HG03442 (cell line): ENCODE measurements at regions not wholly inside any gene's neighbourhood (a gene's known extent, or its start where the extent isn't known, plus 50 kb on each side); places are given as distances from the start of the nearest gene placed in this dataset.
A peak's percentile ranks its signal among the peaks of the same experiment; 100 is the strongest.
"Not testable (repeated sequence)": the region's sequence is repeated elsewhere in the genome, so short reads cannot be mapped to it uniquely, and the experiment has no call there.

ENCODE experiments used
- ATAC-seq: cut with Tn5 transposase; IDR thresholded peaks from one replicate; pipeline ENCODE4 v1.9.1; 2021; ENCODE audit warnings: mild to moderate bottlenecking, moderate library complexity; ENCODE audit not compliant: unreplicated experiment

DNA sequence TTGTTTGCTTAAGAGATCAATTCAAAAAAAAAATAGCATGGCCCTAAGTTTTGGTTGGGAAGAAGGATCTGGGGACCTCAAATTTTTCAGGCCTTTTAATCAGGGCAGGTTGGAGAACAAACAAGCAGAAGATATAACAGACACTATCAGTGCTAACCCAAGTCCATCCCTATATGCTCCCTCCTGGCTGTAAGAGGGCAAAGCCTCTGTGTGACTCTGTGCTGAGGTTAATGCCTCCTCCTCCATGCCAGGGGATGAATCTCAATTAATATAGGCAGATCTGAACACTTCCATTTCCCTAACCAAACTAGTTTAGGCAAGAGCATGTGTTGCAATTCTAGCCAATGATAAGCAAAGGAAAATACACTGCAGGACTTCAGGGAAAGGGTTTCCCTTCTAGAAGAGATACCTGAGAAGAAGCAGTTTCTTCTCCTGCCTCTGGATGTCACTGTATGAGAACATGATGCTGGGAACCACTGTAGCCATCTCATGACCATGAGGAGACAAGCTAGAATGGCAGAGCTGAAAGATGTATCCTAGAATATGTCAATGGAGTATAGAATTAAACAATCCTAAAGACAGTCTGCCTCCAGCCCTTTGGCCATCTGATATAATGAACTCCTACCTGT lies 76.0 kb downstream of the CHD9NB start:
- ATAC-seq: peak; percentile 71

DNA sequence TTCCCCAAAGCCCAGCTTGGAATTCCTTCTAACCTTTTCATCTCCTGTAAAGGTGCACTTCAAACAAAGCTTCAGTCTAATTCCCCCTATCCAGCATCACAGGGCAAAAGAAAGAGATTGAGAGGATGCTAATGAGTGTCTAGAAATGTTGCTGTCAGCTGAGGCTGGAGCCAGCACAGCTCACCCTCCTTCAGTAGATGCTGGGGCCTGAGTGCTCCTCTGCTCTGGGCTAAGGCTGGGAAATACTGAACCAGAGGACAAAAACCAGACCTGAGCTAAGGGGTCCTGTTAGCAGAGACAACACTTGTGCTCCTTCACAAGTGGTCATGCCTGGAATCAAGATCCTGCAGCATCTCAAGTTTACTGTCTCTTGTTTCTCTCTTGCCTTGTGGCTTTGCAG lies 85.0 kb downstream of the CHD9NB start:
- ATAC-seq: no peak

DNA sequence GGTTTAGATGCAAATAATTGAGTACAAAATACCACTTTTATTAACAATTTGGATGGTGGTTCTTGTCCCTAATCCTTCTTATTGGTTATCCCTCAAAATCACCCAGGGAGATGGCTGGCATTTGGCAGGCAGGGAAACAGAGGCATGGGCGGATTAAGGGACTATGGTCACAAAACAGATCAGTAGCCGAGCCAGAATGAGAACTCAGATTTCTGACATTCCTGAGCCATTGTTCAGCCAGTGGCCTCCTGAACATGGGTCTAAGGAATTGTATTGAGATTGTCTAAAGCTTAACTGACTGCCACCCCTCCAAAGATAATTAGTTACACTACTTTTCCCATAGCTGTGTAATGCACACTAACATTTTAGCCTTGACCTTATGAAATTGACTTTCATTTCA lies 88.4 kb downstream of the CHD9NB start:
- ATAC-seq: no peak

DNA sequence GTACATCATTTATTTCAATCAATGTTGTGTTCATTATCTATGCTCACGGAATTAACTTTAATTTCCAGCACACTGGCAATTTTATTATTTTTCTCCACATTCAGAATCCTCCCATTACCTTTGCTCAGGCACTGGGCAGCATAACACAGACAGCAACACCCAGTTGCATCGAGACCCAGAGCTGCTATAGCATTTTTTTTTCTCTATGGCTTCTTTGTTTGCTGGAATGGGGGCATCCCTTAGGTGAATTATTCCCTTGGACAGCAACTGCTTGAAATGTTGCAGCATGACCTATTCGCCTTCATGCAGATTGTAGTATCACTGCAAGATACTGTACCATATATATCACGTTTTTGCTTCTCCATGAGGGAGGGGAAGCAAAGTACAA lies 88.8 kb downstream of the CHD9NB start:
- ATAC-seq: no peak

DNA sequence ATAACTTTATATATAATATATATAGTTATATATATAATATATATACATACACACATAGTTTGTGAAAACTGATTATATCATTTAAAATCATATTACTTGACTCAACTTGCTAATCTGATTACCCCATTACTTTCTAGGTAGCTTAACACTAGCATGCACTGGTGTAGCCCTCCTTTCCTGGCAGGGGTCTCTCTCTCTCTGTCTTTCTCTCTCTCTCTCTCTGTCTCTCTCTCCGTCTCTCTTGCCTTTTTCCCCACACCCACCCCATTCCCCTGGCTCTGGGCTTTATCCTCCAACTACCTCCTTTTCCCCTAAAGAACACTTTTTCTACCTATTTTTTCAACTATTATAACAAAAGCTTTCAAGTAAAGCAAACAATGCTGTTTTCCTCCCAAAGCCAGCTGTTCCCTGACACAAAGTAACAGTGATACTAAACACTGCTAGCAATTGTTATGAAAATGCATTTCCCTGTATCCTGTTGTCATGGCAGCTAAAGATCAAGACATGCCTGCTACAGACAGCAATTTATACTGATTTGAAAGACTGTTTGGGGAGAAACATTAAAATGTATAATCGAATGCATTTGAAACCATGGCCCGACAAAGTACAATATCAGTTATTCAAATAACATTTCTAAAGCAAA lies 89.4 kb downstream of the CHD9NB start:
- ATAC-seq: no peak

DNA sequence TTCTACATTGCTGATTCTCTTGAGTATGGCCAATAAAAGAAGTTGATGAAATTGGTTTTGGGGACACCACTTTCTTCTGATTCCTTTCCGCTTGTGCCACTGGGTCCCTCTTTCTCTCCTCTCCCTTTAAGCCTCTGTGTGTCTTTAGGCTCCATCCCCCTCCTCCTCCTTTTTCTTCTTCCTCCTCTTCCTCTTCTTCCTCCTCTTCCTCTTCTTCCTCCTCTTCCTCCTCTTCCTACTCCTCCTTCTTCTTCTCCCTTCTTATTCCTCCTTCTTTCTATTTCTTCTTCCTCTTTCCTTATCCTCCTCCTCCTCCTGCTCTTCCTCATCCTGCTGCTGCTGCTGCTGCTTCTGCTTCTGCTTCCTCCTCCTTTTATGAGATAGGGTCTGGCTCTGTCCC lies 93.7 kb downstream of the CHD9NB start:
- ATAC-seq: no peak

DNA sequence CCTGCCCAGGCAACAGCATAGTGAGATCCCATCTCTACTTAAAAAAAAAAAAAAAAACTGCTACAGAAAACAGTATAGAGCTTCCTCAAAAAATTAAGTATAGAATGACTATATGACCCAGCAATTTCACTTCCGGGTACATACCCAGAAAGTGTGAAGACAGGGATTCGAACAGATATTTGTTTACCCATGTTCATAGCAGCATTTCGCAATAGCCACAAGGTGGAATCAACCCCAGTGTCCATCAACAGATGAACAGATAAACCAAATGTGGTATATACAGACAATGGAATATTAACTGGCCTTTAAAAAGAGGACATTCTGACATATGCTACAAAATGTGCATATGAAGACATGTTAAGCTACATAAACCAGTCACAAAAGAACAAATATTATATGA lies 95.5 kb downstream of the CHD9NB start:
- no peak for ATAC-seq

DNA sequence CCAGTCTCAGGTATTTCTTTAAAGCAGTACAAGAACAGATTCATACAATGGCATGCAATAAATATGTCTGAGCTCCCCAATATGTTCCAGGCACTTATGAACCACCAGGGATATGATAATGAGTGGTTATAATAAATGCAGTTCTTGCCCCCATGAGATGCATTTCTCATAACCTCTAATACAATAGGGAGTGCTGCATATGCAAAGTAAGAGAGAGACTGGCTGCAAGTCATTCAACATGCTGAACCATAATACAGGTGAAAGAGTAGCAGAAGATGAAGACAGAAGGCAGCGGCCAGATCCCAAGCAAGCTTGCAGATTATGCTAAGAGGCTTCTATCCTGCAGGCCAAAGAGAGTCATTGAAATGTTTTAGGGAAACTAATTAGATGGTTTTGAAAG lies 96.7 kb downstream of the CHD9NB start:
- no peak for ATAC-seq

DNA sequence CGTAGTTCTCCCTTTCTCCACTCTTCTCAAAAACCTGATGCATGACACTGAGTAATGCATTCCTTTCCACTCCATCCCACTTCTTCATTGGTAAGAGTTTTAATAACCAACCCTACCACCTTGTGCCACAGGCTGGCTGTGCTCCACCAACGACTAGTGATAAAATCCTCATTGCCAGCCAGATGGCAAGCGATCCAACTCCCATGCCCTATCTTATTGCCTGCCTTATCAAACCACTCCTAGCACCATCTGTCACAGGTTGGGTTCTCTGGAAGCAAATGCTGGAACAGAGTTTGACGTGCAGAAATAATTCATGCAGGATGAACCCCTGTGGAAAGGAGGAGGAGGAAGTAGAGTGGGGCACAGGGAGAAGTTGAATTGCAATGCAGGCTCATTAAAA lies 99.5 kb downstream of the CHD9NB start:
- no peak for ATAC-seq

DNA sequence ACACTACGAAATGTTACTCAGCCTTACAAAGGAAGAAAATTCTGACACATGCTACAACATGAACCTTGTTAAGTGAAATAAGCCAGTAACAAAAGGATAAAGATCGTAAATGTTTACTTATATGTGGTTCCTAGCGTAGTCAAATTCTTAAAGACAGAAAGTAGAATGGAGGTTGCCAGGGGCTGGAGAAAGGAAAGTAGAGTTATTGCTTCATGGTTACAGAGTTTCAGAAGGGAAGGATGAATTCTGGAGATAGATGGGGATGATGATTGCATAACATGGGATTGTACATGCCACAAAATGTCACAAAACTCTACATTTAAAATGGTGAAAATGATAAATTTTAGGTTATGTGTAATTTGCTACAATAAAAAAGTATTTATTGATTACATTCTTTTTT lies 103.8 kb downstream of the CHD9NB start:
- ATAC-seq: no peak

DNA sequence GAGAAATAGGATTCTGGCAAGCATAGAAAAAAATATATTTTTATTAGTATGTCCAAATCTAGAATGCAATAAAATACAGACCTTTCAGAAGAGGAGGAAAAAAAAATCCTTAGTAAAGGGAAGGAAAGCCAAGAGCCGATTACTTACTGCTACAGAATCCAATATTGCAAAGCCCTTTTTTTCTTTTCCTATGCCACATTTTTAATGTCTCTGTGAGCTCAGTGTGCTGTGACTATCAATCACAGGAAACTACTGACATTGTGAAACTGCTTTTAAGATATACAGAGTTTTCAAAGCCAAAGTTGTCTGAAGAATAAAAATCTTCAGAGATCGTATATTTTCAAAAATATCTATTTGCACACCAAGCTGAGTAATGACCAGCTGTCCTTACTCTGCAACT lies 120.4 kb downstream of the CHD9NB start:
- ATAC-seq: no peak

DNA sequence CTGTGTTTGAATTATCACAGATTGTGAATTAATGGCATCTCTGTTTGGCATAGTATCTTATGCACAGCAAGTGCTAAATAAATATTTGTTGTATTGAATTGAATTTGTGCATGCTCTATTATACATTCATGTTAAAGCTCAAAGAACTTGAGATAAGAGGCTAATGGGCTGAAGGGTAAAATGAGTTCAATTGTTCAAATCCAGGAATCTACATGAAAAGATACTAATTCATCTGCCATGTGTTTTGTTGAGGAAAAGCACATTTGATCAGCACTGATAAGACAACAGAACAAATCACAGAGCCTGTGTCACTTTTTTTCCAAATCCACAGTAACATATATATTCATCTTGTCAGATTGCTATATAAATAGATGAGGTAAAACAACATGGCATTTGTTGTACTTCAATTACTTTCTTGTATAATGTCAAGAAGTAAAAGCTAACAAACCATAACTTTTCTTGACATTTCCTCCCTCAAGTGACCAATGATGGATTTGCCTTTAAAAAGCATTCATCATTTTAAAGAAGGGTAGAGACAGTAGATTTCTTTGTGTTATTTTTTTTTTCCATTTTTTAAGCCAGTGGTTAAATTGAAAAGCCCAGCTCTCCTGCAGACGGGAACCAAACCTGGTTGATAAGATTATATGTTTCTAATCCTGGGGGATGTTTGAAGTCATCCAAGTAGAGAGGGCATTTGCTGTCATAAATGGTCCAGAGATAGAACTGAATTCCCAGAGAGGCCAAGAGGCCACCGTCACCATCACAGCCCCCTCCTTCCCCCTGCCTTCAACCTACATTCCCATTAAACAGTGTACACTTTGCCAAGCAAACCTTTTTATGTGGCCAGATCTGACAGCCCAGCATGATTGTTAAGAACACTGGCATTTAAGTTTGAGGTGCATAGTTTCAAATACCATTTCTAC lies 123.0 kb downstream of the CHD9NB start:
- ATAC-seq: no peak

DNA sequence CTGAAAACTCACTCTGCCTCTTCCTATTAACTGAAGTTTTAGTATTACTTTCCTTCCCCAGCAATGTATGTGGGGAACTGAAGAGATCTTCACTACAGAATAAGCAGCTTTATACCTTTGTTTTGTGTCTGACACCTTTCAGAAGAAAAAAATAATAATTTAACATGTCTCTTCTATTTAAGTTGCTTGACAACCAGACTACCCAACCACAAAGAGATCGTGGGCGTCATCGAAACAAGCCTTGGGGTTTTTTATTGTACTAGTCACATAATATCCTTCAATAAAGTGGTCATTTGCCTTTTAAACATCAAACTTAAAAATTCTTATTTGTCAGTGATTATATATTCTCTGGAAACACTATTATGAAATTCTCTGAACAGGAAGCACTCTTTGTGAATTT lies 123.7 kb downstream of the CHD9NB start:
- no peak for ATAC-seq

DNA sequence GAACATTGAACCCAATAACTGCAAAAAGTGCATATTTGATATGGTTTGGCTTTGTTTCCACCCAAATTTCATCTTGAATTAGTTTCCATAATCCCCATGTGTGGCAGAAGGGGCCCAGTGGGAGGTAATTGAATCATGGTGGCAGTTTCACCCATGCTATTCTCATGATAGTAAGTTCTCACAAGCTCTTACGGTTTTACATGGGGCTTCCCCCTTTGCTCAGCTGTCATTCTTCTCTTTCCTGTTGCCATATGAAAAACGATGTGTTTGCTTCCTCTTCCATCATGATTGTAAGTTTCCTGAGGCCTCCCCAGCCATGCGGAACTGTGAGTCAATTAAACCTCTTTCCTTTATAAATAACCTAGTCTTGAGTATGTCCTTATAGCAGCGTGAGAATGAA lies 127.6 kb downstream of the CHD9NB start:
- ATAC-seq: no peak

DNA sequence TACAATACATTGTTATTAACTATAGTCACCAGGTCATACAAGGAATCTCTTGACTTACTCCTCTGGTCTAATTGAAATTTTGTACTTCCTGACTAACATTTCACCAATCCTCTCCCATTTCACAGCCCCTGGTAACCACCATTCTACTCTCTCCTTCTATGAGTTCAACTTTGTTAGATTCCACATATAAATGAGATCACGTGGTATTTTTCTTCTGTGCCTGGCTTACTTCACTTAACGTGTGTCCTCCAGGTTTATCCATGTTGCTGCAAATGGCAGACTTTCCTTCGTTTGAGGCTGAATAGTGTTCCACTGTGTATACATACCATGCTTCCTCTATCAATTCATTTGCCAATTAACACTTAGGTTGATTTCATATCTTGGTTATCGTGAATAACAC lies 128.5 kb downstream of the CHD9NB start:
- ATAC-seq: no peak

DNA sequence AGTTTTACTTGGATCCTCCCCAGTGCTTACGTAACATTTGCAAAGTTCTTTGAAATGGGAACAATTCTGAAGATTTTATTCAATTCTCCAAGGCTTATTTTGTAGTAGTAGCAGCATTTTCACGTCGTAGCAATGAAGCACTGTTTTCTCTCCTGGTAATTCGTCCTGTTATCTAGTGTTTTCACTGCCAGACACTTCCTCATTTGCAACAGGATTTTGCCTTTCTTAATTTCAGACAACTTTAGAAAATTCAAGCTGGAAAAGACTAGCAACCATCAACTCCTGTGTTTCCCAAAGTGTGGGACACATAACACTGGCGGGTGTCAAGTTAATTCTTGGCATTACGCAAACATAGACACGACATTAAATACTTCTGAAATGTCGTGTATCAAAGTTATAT lies 131.6 kb downstream of the CHD9NB start:
- no peak for ATAC-seq

DNA sequence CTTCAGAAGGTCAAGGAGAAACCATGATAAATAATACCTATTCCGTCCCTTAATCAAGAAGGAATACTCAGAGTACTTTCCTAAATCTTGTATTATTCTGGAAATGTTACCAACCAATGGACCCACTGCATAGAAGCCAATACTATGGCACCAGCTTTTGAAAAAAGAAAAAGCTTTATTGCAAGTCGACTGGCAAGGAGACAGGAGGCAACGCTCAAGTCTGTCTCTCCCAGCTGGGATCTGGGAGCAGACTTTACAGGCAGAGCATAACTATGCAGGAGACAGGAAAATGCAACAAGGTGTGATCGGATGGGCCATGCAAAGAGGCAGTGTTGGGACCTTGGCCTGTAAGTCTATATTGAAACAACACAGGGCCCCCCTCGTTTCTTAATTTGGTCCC lies 132.4 kb downstream of the CHD9NB start:
- no peak for ATAC-seq

DNA sequence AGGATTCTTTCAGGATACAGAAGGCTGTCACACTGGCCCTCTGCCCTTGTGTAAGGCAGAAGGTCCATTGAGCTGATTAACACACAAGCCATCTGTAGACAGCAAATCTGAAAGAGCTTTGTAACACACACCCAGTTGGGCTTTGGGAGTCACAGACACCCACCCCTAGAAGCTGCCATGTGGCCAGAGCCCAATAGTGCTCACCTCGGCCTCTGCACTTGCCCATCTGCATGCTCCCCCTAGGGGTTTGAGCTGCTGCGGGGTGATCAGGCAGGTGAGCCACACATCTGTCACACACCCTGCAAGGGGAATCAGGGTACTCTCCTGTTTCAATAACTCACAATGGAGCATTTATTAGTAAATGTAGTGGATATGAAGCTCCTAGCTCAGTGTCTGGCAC lies 138.3 kb downstream of the CHD9NB start:
- ATAC-seq: no peak

DNA sequence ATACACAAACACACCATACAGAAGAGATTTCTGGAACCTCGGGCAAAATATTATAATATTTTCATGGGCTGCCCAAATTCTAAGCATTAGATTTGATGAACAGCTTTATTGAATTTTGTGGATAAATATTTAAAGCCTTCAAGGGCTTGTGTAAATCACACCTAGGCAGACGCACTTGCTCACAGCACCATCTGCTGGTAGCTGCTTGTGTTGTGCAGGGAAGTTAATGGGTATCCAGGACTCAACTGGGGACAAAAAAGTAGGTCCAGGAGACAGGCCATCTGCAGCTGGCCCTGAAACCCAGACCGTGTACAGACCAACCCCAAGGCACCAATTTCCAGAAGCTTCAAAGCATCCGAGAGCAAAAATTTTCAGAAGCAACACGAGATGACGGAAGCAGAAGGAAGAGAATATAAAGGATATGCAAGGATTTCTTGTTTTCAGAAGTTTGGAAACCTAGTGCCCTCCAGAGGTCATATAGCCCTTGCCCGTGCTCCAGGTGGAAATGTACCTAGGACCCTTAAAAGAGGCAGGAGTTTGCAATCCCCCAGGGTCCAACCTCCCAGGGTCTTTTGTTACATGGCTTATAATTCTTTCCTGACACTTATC lies 140.0 kb downstream of the CHD9NB start:
- peak; percentile 69 for ATAC-seq

DNA sequence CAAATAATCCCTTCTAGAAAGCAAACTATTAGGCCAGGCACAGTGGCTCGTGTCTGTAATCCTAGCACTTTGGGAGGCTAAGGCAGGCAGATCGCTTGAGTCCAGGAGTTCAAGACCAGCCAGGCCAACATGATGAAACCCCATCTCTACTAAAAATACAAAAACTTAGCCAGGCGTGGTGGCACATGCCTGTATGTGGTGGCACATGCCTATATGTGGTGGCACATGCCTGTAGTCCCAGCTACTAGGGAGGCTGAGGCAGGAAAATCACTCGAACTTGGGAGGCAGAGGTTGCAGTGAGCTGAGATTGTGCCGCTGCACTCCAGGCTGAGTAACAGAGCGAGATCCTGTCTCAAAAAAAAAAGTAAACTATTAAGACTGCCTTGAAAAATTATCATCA lies 144.6 kb downstream of the CHD9NB start:
- ATAC-seq: not testable (repeated sequence)

DNA sequence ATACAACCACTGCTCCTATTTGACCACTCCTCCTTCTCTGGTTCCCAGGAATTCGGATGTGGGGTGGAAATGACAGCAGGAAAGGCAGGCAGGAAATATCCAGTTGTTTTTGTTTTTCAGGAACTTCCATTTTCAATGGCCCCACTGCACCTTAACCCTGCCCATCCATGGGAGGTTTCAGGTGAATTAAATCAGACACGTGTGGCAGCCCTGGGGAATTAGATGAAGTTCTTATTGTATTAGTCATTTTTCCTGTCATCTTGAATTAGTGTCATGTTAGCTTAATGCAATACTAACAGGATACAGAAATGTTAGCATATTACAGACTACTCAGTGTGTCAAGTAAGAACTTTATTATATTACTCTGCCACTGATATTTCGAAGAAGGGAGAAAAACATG lies 146.4 kb downstream of the CHD9NB start:
- ATAC-seq: no peak
